HG03565 (cell line): ENCODE measurements at regions not wholly inside any gene's neighbourhood (a gene's known extent, or its start where the extent isn't known, plus 50 kb on each side); places are given as distances from the start of the nearest gene placed in this dataset.

Experiments used
- ATAC-seq: cut with Tn5 transposase; IDR thresholded peaks from one replicate; pipeline ENCODE4 v1.9.1; 2021; ENCODE audit warnings: mild to moderate bottlenecking, moderate library complexity; ENCODE audit not compliant: unreplicated experiment

GRCh38 chrX:6701085-6701484 is 166.2 kb upstream of the VCX3A start:
- ATAC-seq: no peak

GRCh38 chrX:6695717-6696116 is 160.8 kb upstream of the VCX3A start:
- no peak for ATAC-seq

- no peak for ATAC-seq
These were observed 160.1 kb upstream of the VCX3A start for GRCh38 chrX:6694977-6695376.

GRCh38 chrX:6694221-6694620 is 159.3 kb upstream of the VCX3A start:
- ATAC-seq: no peak

- ATAC-seq: no peak
These were observed 158.1 kb upstream of the VCX3A start for GRCh38 chrX:6693051-6693450.

- ATAC-seq: no peak
These were observed 150.6 kb upstream of the VCX3A start for GRCh38 chrX:6685489-6685888.

GRCh38 chrX:6683353-6683752 is 148.4 kb upstream of the VCX3A start:
- ATAC-seq: no peak

GRCh38 chrX:6681521-6682145 is 146.7 kb upstream of the VCX3A start:
- no peak for ATAC-seq

- ATAC-seq: no peak
These were observed 145.1 kb upstream of the VCX3A start for GRCh38 chrX:6679988-6680387.

GRCh38 chrX:6679550-6679949 is 144.6 kb upstream of the VCX3A start:
- ATAC-seq: no peak

- no peak for ATAC-seq
These were observed 143.4 kb upstream of the VCX3A start for GRCh38 chrX:6678313-6678712.

- no peak for ATAC-seq
These were observed 139.8 kb upstream of the VCX3A start for GRCh38 chrX:6674734-6675133.

- no peak for ATAC-seq
These were observed 132.3 kb upstream of the VCX3A start for GRCh38 chrX:6667048-6667768.

GRCh38 chrX:6666624-6667023 is 131.7 kb upstream of the VCX3A start:
- no peak for ATAC-seq

GRCh38 chrX:6661736-6662135 is 126.8 kb upstream of the VCX3A start:
- ATAC-seq: no peak

GRCh38 chrX:6660567-6661264 is 125.8 kb upstream of the VCX3A start:
- ATAC-seq: no peak

GRCh38 chrX:6645216-6645615 is 110.3 kb upstream of the VCX3A start:
- ATAC-seq: no peak

GRCh38 chrX:6644411-6644810 is 109.5 kb upstream of the VCX3A start:
- no peak for ATAC-seq

- no peak for ATAC-seq
These were observed 105.8 kb upstream of the VCX3A start for GRCh38 chrX:6640727-6641126.

- ATAC-seq: no peak
These were observed 79.6 kb upstream of the VCX3A start for GRCh38 chrX:6614506-6614905.

- ATAC-seq: no peak
These were observed 64.4 kb upstream of the VCX3A start for GRCh38 chrX:6599230-6599860.
